ENCODE measurements at regions not wholly inside any gene's neighbourhood (a gene's known extent, or its start where the extent isn't known, plus 50 kb on each side); places are given as distances from the start of the nearest gene placed in this dataset.

DNA sequence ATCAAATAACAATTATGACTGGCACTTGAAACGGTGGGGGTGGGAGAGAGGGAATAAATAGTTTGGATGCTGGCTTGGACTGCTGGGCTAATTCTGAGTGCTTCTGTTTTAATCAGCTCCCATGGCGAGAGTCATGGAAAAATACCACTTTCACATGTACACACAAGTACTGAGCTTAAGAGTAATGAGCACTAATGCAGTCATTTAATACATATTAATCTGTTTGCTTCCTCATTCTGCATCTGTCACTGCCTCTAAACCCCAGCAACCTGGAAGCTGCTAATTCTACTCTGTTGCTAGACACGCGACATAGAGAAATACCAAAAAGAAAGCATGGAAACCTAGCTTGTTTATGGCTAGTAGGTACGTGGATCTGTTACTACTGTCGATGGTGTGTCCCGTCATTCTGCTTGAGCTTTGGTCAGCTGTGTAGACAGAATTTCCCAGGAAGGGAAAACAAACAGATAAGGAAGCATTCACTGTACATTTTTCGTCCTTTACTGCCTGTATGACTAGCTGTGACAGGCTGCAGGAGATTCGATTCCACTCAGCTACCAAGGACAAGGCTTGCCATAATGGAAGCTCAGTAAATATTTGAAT lies 238.8 kb downstream of the BAMBI start:
- no peak for TF ChIP-seq CTCF (IDR thresholded peaks at IDR 0.05; ENCODE audit: low read length)
- no peak for TF ChIP-seq EZH2 (optimal IDR thresholded peaks at IDR 0.05; ENCODE audit: low read depth, low read length)
- TF ChIP-seq EZH2phosphoT487 (IDR thresholded peaks at IDR 0.05; ENCODE audit: low read length), result no peak
